ENCODE measurements at regions not wholly inside any gene's neighbourhood (a gene's known extent, or its start where the extent isn't known, plus 50 kb on each side); places are given as distances from the start of the nearest gene placed in this dataset.
"Not testable (repeated sequence)": the region's sequence is repeated elsewhere in the genome, so short reads cannot be mapped to it uniquely, and the experiment has no call there.

DNA sequence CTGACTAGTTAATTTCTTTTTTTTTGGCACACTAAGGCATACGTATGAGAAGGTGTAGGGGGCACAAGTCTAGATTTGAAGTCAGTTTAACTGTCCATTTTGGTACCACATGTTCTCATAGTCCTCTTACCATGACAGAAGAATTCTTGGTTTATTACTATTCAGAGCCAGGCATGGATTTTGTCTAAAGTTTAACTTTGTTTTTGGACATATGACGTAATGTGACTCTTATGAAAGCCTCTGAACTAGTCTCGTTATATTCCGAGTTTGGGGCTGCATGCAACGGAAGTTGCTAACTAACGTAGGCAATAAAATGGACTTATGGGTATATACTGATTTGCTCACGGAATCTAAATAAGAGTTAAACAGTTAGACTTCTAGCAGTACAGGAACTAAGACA is 62.9 kb downstream of the MSTN start:
- H3K36me3 ChIP-seq (replicated peaks in 1 of 2; ENCODE audit: control insufficient read depth in 1 of 2, insufficient read depth in 2 of 2, low read length in 2 of 2), result no peaks in the 10 kb centered on the region
- H2AFZ ChIP-seq (ENCODE audit: low read length), result no peak overlapping the region
- no peaks in the 10 kb centered on the region for H4K20me1 ChIP-seq (ENCODE audit: insufficient read depth, low read length)
- H3K27ac ChIP-seq (ENCODE audit: extremely low read length, insufficient read depth, low read length), result no peak overlapping the region
- peaks cover 18% of the 10 kb centered on the region; the same call in 1 of the 2 replicates for H3K9me3 ChIP-seq (ENCODE audit: low read length)
- H3K4me2 ChIP-seq (ENCODE audit: low read depth, low read length), result no peak overlapping the region
- BruUV-seq (replicated peaks), result no TSS peak
- POLR2A ChIA-PET, result no interaction called here
- CTCF ChIA-PET (ENCODE audit: low intra/inter-chr PET ratio, low total read pairs), result no interaction called here
- no peaks in the 10 kb centered on the region for H3K79me2 ChIP-seq (ENCODE audit: insufficient read depth, low read length)
- no peak for FAIRE-seq
- no peak overlapping the region for H3K9ac ChIP-seq (ENCODE audit: insufficient read depth, low read depth, low read length)
- 5% methylated on average over 7 of the region's 7 CpGs for WGBS (ENCODE audit: low lambda C conversion rate)
- no peaks in the 10 kb centered on the region for H3K4me1 ChIP-seq (ENCODE audit: insufficient read depth, low read length)
- intact Hi-C loops (cut with micrococcal nuclease; ENCODE audit: unreplicated experiment), result no loop called here
- 0 out of 5 replicates have a peak, but pooled peaks cover 0 to 3% of the 10 kb centered on the region in 2 experiments for H3K27me3 ChIP-seq (ENCODE audit: control insufficient read depth in 1 of 2, insufficient read depth in 2 of 2, low read length in 2 of 2)
- DNase-seq (ENCODE audit: low spot score), result no peak
- in situ Hi-C loops (cut with HindIII; ENCODE audit: extremely low pct_ligation_motif_present, low pct_unique_long_range_greater_than_20kb), result no loop called here
- TF ChIP-seq ZMYM4 (CRISPR knock-in tag; IDR thresholded peaks at IDR 0.05) (no peak), ZNF768 (CRISPR knock-in tag; IDR thresholded peaks at IDR 0.05) (no peak), SIX4 (CRISPR knock-in tag; IDR thresholded peaks at IDR 0.05) (no peak), ATF7 (IDR thresholded peaks at IDR 0.05) (peak; percentile 92), ATF7 (CRISPR knock-in tag; IDR thresholded peaks at IDR 0.05) (no peak), TBP (CRISPR knock-in tag; IDR thresholded peaks at IDR 0.05) (no peak), SMARCC2 (IDR thresholded peaks at IDR 0.05) (no peak), ZFP36 (IDR thresholded peaks at IDR 0.05; ENCODE audit: borderline replicate concordance, low read depth, low read length, partially characterized antibody) (no peak), KDM3A (CRISPR knock-in tag; IDR thresholded peaks at IDR 0.05; ENCODE audit: low read depth) (no peak), ZNF629 (CRISPR knock-in tag; conservative IDR thresholded peaks at IDR 0.05) (no peak), CREB1 (IDR thresholded peaks at IDR 0.05) (peak; percentile 66), CREB1 (CRISPR knock-in tag; IDR thresholded peaks at IDR 0.05) (no peak), NFKBIZ (CRISPR knock-in tag; IDR thresholded peaks at IDR 0.05) (no peak), ARID3A (IDR thresholded peaks at IDR 0.05; ENCODE audit: low read depth, low read length) (no peak), ZSCAN25 (CRISPR knock-in tag; IDR thresholded peaks at IDR 0.05) (no peak), PLRG1 (conservative IDR thresholded peaks at IDR 0.05) (no peak), MYPOP (CRISPR knock-in tag; IDR thresholded peaks at IDR 0.05) (no peak), HBP1 (CRISPR knock-in tag; IDR thresholded peaks at IDR 0.05; ENCODE audit: low read depth) (no peak)
- no peak overlapping the region for H3K4me3 ChIP-seq (replicated peaks in 1 of 3; ENCODE audit: insufficient read depth in 1 of 3, low read depth in 2 of 3, low read length in 3 of 3)
- no peak for ATAC-seq

- H3K36me3 ChIP-seq (replicated peaks in 1 of 2; ENCODE audit: control insufficient read depth in 1 of 2, insufficient read depth in 2 of 2, low read length in 2 of 2); intact Hi-C loops (cut with micrococcal nuclease; ENCODE audit: unreplicated experiment); H3K4me1 ChIP-seq (ENCODE audit: insufficient read depth, low read length); H3K79me2 ChIP-seq (ENCODE audit: insufficient read depth, low read length); DNase-seq (ENCODE audit: low spot score); H3K27me3 ChIP-seq (ENCODE audit: control insufficient read depth in 1 of 2, insufficient read depth in 2 of 2, low read length in 2 of 2); in situ Hi-C loops (cut with HindIII; ENCODE audit: extremely low pct_ligation_motif_present, low pct_unique_long_range_greater_than_20kb); H3K4me2 ChIP-seq (ENCODE audit: low read depth, low read length); BruUV-seq (replicated peaks); CTCF ChIA-PET (ENCODE audit: low intra/inter-chr PET ratio, low total read pairs); POLR2A ChIA-PET; H3K4me3 ChIP-seq (replicated peaks in 1 of 3; ENCODE audit: insufficient read depth in 1 of 3, low read depth in 2 of 3, low read length in 3 of 3); ATAC-seq; FAIRE-seq; H2AFZ ChIP-seq (ENCODE audit: low read length); H3K9ac ChIP-seq (ENCODE audit: insufficient read depth, low read depth, low read length); H3K27ac ChIP-seq (ENCODE audit: extremely low read length, insufficient read depth, low read length); H4K20me1 ChIP-seq (ENCODE audit: insufficient read depth, low read length): not testable (repeated sequence)
- 22% methylated on average over 2 of the region's 2 CpGs for WGBS (ENCODE audit: low lambda C conversion rate)
- peaks cover 18% of the 10 kb centered on the region; the same call in 1 of the 2 replicates for H3K9me3 ChIP-seq (ENCODE audit: low read length)
These were observed 63.9 kb downstream of the MSTN start for GRCh38 chr2:189998665-189999064.

Measured in HepG2 (cell line).